GM12865 (cell line): ENCODE measurements at regions not wholly inside any gene's neighbourhood (a gene's known extent, or its start where the extent isn't known, plus 50 kb on each side); places are given as distances from the start of the nearest gene placed in this dataset.

ENCODE experiments used
- DNase-seq: peaks from one replicate; pipeline ENCODE4 v3.0.0; 2010; ENCODE audit warnings: low read depth
- H3K4me3 ChIP-seq: 2 replicates; pipeline ENCODE4 v1.5.1; 2011; ENCODE audit warnings: mild to moderate bottlenecking, low read depth, low read length, control low read depth
- TF ChIP-seq, protein P1 (sequence below): IDR thresholded peaks from 2 replicates; pipeline ENCODE4 v1.5.1; 2011; ENCODE audit warnings: low read length, control low read depth, low read depth, inconsistent platforms; ENCODE audit not compliant: insufficient read depth; ENCODE audit errors: missing control alignments

DNA sequence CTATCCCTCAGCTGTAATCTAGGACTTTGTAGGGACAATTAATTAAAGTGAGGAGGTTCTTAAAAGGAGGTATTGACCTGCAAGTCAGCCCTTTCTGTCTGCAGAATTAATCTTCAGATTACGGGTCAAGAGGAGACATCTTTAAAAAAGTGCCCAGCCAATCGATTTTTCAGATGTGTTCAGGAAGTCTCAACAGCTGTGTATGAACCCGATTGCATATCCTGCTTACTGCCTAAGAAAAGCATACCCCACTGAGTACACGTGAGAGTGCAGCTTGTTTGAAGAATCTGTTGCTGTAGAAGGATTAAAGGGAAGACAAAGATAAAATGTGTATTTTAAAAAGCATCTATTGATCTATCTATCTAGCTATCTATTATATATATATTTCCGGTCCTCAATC is 1194.5 kb downstream of the UQCRFS1 start:
- DNase-seq, result peak; percentile 15
- TF ChIP-seq, protein P1, sequence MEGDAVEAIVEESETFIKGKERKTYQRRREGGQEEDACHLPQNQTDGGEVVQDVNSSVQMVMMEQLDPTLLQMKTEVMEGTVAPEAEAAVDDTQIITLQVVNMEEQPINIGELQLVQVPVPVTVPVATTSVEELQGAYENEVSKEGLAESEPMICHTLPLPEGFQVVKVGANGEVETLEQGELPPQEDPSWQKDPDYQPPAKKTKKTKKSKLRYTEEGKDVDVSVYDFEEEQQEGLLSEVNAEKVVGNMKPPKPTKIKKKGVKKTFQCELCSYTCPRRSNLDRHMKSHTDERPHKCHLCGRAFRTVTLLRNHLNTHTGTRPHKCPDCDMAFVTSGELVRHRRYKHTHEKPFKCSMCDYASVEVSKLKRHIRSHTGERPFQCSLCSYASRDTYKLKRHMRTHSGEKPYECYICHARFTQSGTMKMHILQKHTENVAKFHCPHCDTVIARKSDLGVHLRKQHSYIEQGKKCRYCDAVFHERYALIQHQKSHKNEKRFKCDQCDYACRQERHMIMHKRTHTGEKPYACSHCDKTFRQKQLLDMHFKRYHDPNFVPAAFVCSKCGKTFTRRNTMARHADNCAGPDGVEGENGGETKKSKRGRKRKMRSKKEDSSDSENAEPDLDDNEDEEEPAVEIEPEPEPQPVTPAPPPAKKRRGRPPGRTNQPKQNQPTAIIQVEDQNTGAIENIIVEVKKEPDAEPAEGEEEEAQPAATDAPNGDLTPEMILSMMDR, result no peak
- H3K4me3 ChIP-seq, result no peak overlapping the region

DNA sequence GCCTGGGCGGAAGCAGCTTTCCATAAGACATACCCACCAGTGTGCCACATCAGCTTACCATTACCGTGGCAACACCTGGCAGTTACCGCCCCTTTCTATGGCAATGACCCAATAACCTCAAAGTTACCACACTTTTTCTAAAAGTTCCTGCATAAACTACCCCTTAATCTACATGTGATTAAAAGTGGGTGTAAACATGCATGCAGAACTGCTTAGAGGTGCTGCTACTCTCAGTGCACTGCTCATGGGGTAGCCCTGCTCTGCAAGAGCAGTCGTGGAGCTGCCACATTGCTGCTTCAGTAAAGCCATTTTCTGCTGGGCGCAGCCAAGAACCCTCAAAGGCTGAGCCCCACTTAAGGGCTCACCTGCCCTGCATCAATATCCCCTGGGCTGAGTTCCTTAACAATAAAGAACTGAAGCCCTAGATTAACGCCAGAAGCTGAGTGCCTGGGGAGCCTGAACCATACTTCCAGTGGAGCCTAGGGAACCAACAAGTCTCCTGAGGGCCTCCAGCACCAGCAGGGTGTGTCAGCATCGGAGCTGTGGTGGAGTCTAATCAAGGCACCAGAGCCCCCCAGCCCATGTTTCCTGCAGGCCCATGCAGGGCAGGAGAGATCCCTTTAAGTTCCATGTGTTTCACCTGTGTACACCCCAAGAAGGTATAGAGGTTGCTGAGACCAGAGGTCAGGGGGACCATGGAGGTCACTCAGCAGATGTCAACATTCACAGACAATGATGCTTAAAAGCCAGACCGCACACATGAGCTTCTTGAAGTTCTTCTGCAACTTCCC is 1198.1 kb downstream of the UQCRFS1 start:
- DNase-seq, result peak; percentile 41
- TF ChIP-seq, protein P1, result no peak

GRCh38 chr19:28012361-28012760 is 1200.6 kb downstream of the UQCRFS1 start:
- DNase-seq, result peak; percentile 65
- TF ChIP-seq, protein P1, result peak; percentile 67
- H3K4me3 ChIP-seq, result no peak overlapping the region

More for the DNA sequence above, 1198.1 kb downstream of the UQCRFS1 start:
- H3K4me3 ChIP-seq, result no peak overlapping the region

- DNase-seq, result no peak
- TF ChIP-seq, protein P1, result no peak
- no peak overlapping the region for H3K4me3 ChIP-seq
Observed at GRCh38 chr19:28010656-28011055, 1202.3 kb downstream of the UQCRFS1 start.

GRCh38 chr19:28009696-28010095 is 1203.3 kb downstream of the UQCRFS1 start:
- H3K4me3 ChIP-seq, result no peak overlapping the region
- DNase-seq, result peak; percentile 31
- TF ChIP-seq, protein P1, result no peak

GRCh38 chr19:28008695-28009094 is 1204.3 kb downstream of the UQCRFS1 start:
- TF ChIP-seq, protein P1, result no peak
- DNase-seq, result no peak
- H3K4me3 ChIP-seq, result no peak overlapping the region

DNA sequence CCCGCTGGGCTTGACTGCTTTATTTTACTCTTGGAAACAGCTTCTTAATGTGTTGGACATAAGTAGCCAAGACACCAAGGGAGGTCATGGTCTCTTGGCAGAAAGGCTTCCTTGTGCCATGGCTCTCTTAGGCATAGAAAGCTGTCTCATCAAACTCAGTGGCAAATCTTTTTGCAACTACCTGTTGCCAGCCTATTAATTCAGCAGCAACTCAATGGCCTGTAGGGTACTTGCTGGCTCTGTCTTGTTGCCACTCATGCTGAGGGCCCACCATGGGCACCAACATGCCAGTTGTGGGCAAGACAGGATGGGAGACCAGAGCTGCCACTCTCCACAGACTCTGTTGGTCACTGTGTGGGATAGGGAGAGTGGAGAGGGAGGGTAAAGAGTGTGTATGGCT is 1209.4 kb downstream of the UQCRFS1 start:
- no peak for DNase-seq
- TF ChIP-seq, protein P1, result no peak

More for the DNA sequence above, 1209.4 kb downstream of the UQCRFS1 start:
- H3K4me3 ChIP-seq, result no peak overlapping the region
